ENCODE measurements at regions not wholly inside any gene's neighbourhood (a gene's known extent, or its start where the extent isn't known, plus 50 kb on each side); places are given as distances from the start of the nearest gene placed in this dataset.

GRCh38 chr6:112634376-112634775, 287.2 kb downstream of the RFPL4B start (continued):
- TF ChIP-seq ZNF462 (CRISPR knock-in tag; IDR thresholded peaks at IDR 0.05) (no peak), EZH2phosphoT487 (IDR thresholded peaks at IDR 0.05; ENCODE audit: unreplicated experiment) (no peak), JUNB (IDR thresholded peaks at IDR 0.05; ENCODE audit: unreplicated experiment) (no peak), CREB1 (CRISPR knock-in tag; IDR thresholded peaks at IDR 0.05; ENCODE audit: low read depth) (no peak), POLR2AphosphoS5 (IDR thresholded peaks at IDR 0.05; ENCODE audit: low read depth) (no peak)

GRCh38 chr6:112636650-112637262, 289.6 kb downstream of the RFPL4B start:
- no peak overlapping the region for H3K4me2 ChIP-seq
- no peaks in the 10 kb centered on the region for H3K27me3 ChIP-seq (ENCODE audit: insufficient read depth)
- H4K20me1 ChIP-seq (replicated peaks; ENCODE audit: insufficient read depth), result no peaks in the 10 kb centered on the region
- H3K27ac ChIP-seq (ENCODE audit: low read depth), result no peak overlapping the region
- Mint-ChIP-seq H3K9me3 (peaks cover 19% of the 10 kb centered on the region; the same call in 2 of the 3 replicates), H3K4me3 (no peak overlapping the region), H3K4me1 (no peaks in the 10 kb centered on the region), H3K27ac (no peak overlapping the region), H3K36me3 (ENCODE audit: low read depth) (peaks cover 8% of the 10 kb centered on the region; the same call in 2 of the 3 replicates), H3K27me3 (ENCODE audit: insufficient read depth, low read depth, poor library complexity) (no peaks in the 10 kb centered on the region)
- DNase-seq (ENCODE audit: low spot score), result no peak
- H3K4me1 ChIP-seq (ENCODE audit: insufficient read depth), result no peaks in the 10 kb centered on the region
- ATAC-seq, result no peak
- no peak overlapping the region for H2AFZ ChIP-seq
- H3F3A ChIP-seq (replicated peaks; ENCODE audit: low read depth), result no peaks in the 10 kb centered on the region
- H3K4me3 ChIP-seq, result no peak overlapping the region
- H3K79me2 ChIP-seq (replicated peaks; ENCODE audit: insufficient read depth), result no peaks in the 10 kb centered on the region
- H3K36me3 ChIP-seq (ENCODE audit: insufficient read depth), result no peaks in the 10 kb centered on the region
- H3K9me2 ChIP-seq (ENCODE audit: insufficient read depth), result no peaks in the 10 kb centered on the region
- TF ChIP-seq POLR2AphosphoS5 (IDR thresholded peaks at IDR 0.05; ENCODE audit: low read depth) (no peak), EZH2phosphoT487 (IDR thresholded peaks at IDR 0.05; ENCODE audit: unreplicated experiment) (no peak), CREB1 (CRISPR knock-in tag; IDR thresholded peaks at IDR 0.05; ENCODE audit: low read depth) (no peak), EZH2 (IDR thresholded peaks at IDR 0.05; ENCODE audit: low read depth, unreplicated experiment) (no peak), NANOG (IDR thresholded peaks at IDR 0.05; ENCODE audit: borderline replicate concordance) (no peak), STAT1 (IDR thresholded peaks at IDR 0.05; ENCODE audit: unreplicated experiment) (no peak), REST (IDR thresholded peaks at IDR 0.05; ENCODE audit: unreplicated experiment) (no peak), JUNB (IDR thresholded peaks at IDR 0.05; ENCODE audit: unreplicated experiment) (no peak), ZNF114 (CRISPR knock-in tag; IDR thresholded peaks at IDR 0.05) (no peak)
